Gastroesophageal sphincter (tissue), 4 donors: ENCODE measurements at regions not wholly inside any gene's neighbourhood (a gene's known extent, or its start where the extent isn't known, plus 50 kb on each side); places are given as distances from the start of the nearest gene placed in this dataset.
"Not testable (repeated sequence)": the region's sequence is repeated elsewhere in the genome, so short reads cannot be mapped to it uniquely, and the experiment has no call there.

ENCODE experiments used
- ATAC-seq: fragments of 150-250 bp; one replicate; pipeline ENCODE4 v1.9.1; 2016; ENCODE audit warnings: mild to moderate bottlenecking, moderate library complexity
- H3K27ac ChIP-seq, 4 donors: fragments of 200-600 bp; sonication (generic) in 3 of 4; 1 replicate in 3 of 4; 2 replicates in 1 of 4; pipeline ENCODE4 v1.5.1; 2016 to 2019
- H3K27me3 ChIP-seq: fragments of 200-600 bp; sonication (generic); one replicate; pipeline ENCODE4 v1.5.1; 2019
- H3K36me3 ChIP-seq, 2 donors: fragments of 200-600 bp; sonication (generic); one replicate each; pipeline ENCODE4 v1.5.1; 2019; ENCODE audit warnings: control low read depth in 1 of 2
- H3K4me1 ChIP-seq, 3 donors: fragments of 200-600 bp; sonication (generic); 1 replicate in 2 of 3; 2 replicates in 1 of 3; pipeline ENCODE4 v1.5.1; 2016 to 2019; ENCODE audit warnings: control low read depth in 2 of 3
- H3K4me3 ChIP-seq, 2 donors: fragments of 200-600 bp; sonication (generic); one replicate each; pipeline ENCODE4 v1.5.1; 2019; ENCODE audit warnings: mild to moderate bottlenecking in 1 of 2, moderate library complexity in 1 of 2
- H3K9me3 ChIP-seq, 3 donors: fragments of 200-600 bp; sonication (generic); one replicate each; pipeline ENCODE4 v1.5.1; 2017 to 2019; ENCODE audit warnings: control low read depth in 2 of 3
- EP300 ChIP-seq: sonication (generic); formaldehyde crosslinking; IDR thresholded peaks from one replicate; pipeline ENCODE4 v1.6.1; 2017; ENCODE audit warnings: antibody characterized with exemption, mild to moderate bottlenecking
- POLR2A ChIP-seq, 2 donors: fragments of 450-650 bp; IDR thresholded peaks; one replicate each; pipeline ENCODE4 v1.6.1; 2017; ENCODE audit warnings: antibody characterized with exemption in 2 of 2, mild to moderate bottlenecking in 2 of 2, moderate library complexity in 1 of 2
- POLR2AphosphoS5 ChIP-seq: sonication (generic); formaldehyde crosslinking; IDR thresholded peaks from one replicate; pipeline ENCODE4 v1.6.1; 2017; ENCODE audit warnings: antibody characterized with exemption
- WGBS, 2 donors: methylation state at CpG; one replicate each; pipeline ENCODE4 v1.1.5; 2018; ENCODE audit warnings: low coverage in 1 of 2; 5-methylcytosine and 5-hydroxymethylcytosine counted together
- TF ChIP-seq, protein P1 (sequence below), 4 experiments: fragments of 200-600 bp in 2 of 4; fragments of 450-650 bp in 2 of 4; sonication (generic) in 1 of 4; IDR thresholded peaks; one replicate each; pipeline ENCODE4 v1.5.1; 2017 to 2019; ENCODE audit warnings: antibody characterized with exemption in 4 of 4, mild to moderate bottlenecking in 2 of 4, moderate library complexity in 2 of 4

DNA sequence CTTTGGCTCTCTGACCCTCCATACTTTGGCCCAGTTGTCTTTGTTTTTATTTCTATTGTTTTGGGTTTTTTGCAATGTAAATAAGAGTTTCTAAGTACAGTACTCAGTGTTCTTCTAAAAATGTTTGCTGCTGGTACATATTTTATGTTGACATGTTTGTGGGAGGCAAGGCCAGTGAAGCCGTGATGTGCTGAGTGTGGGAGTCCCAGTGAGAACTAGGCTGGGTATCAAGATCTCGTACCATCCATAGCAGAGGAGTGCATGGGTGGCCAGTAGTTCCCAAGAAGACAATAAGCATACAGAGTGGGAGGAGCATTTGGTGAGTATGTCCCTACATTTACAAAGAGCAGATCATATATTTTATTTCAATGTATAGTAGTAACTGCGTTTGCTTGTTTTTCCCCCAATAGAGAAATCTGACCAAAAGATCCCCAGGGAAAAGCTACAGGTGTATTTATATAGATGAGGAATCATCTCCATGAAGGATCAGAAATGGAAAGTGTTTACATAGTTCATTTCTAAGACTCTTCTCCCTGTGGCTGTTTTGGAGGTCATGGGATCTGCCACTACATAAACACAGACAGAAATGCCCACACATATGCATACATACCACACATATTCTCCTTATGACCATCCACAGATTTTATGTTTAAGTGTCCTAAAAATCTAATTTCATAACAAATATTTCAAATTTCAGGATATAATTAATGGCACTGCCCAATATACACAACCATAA lies 285.9 kb downstream of the ALDH8A1 start:
- H3K27me3 ChIP-seq, result no peaks in the 10 kb centered on the region
- ATAC-seq, result no peak
- H3K4me1 ChIP-seq, result no peaks in the 10 kb centered on the region
- no peak overlapping the region for H3K4me3 ChIP-seq
- H3K36me3 ChIP-seq, result no peaks in the 10 kb centered on the region
- 68 to 85% methylated on average over 3 of the region's 3 CpGs for WGBS, 2 donors
- H3K27ac ChIP-seq, result no peak overlapping the region
- TF ChIP-seq EP300 (no peak), POLR2AphosphoS5 (no peak), POLR2A (IDR thresholded peaks at IDR 0.05) (no peak)
- TF ChIP-seq, protein P1, sequence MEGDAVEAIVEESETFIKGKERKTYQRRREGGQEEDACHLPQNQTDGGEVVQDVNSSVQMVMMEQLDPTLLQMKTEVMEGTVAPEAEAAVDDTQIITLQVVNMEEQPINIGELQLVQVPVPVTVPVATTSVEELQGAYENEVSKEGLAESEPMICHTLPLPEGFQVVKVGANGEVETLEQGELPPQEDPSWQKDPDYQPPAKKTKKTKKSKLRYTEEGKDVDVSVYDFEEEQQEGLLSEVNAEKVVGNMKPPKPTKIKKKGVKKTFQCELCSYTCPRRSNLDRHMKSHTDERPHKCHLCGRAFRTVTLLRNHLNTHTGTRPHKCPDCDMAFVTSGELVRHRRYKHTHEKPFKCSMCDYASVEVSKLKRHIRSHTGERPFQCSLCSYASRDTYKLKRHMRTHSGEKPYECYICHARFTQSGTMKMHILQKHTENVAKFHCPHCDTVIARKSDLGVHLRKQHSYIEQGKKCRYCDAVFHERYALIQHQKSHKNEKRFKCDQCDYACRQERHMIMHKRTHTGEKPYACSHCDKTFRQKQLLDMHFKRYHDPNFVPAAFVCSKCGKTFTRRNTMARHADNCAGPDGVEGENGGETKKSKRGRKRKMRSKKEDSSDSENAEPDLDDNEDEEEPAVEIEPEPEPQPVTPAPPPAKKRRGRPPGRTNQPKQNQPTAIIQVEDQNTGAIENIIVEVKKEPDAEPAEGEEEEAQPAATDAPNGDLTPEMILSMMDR (IDR thresholded peaks at IDR 0.05), result no peak
- no peaks in the 10 kb centered on the region for H3K9me3 ChIP-seq

- no peak for TF ChIP-seq POLR2AphosphoS5
- TF ChIP-seq, protein P1 (IDR thresholded peaks at IDR 0.05), result no peak
- no peak for TF ChIP-seq EP300
- no peak for TF ChIP-seq POLR2A (IDR thresholded peaks at IDR 0.05)
- no peaks in the 10 kb centered on the region for H3K27me3 ChIP-seq
- no peaks in the 10 kb centered on the region for H3K36me3 ChIP-seq
- ATAC-seq, result no peak
- H3K9me3 ChIP-seq, result no peaks in the 10 kb centered on the region
- WGBS, 2 donors, result 71 to 75% methylated on average over 4 of the region's 4 CpGs
- no peak overlapping the region for H3K27ac ChIP-seq
- no peaks in the 10 kb centered on the region for H3K4me1 ChIP-seq
- H3K4me3 ChIP-seq, result no peak overlapping the region
Observed at GRCh38 chr6:134663356-134663755, 286.5 kb downstream of the ALDH8A1 start.

DNA sequence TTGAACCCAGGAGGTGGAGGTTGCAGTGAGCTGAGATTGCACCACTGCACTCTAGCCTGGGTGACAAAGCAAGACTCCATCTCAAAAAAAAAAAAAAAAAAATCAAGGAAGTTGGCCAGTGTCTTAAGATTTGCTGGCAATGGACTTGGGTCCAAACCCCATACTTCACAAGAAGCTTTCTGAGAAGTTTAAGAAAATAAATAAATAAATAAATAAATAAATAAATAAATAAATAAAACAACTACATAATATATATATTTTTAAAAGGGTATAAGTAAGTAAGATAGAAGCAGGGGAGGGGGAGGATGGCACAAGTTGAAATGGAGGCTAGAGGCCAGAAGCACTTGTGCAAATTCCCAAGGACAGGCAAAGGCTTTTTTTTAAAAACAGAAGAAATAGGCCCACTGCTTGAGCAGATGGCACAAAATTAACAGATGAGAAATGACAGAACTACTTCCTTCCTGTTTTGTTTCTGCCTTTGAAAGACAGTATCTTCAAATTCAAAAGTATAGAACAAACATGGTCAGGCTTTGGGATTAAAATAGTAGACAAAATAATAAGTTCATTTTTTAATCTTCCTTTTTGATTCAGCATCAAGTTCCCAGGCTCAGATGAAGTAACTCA lies 287.7 kb downstream of the ALDH8A1 start:
- H3K27ac ChIP-seq, result no peak overlapping the region
- H3K4me1 ChIP-seq, result no peaks in the 10 kb centered on the region
- no peaks in the 10 kb centered on the region for H3K27me3 ChIP-seq
- no peaks in the 10 kb centered on the region for H3K36me3 ChIP-seq
- no peaks in the 10 kb centered on the region for H3K9me3 ChIP-seq
- TF ChIP-seq POLR2A (IDR thresholded peaks at IDR 0.05) (no peak), POLR2AphosphoS5 (no peak), EP300 (no peak)
- TF ChIP-seq, protein P1 (IDR thresholded peaks at IDR 0.05), result no peak
- ATAC-seq, result no peak
- no peak overlapping the region for H3K4me3 ChIP-seq

- H3K36me3 ChIP-seq, H3K4me1 ChIP-seq, H3K4me3 ChIP-seq, ATAC-seq, H3K27ac ChIP-seq, H3K9me3 ChIP-seq, H3K27me3 ChIP-seq: not testable (repeated sequence)
- 75 to 94% methylated on average over 1 of the region's 1 CpG for WGBS, 2 donors
Observed at GRCh38 chr6:134659885-134660284, 290.0 kb downstream of the ALDH8A1 start.

- Histone ChIP-seq H3K4me3 (no peak overlapping the region), H3K36me3 (no peaks in the 10 kb centered on the region), H3K27ac (no peak overlapping the region), H3K27me3 (no peaks in the 10 kb centered on the region), H3K4me1 (no peaks in the 10 kb centered on the region), H3K9me3 (no peaks in the 10 kb centered on the region)
- 86 to 94% methylated on average over 5 of the region's 5 CpGs for WGBS, 2 donors
- no peak for TF ChIP-seq POLR2AphosphoS5
- TF ChIP-seq, protein P1 (IDR thresholded peaks at IDR 0.05), result no peak
- no peak for TF ChIP-seq POLR2A (IDR thresholded peaks at IDR 0.05)
- no peak for TF ChIP-seq EP300
- ATAC-seq, result no peak
Observed at GRCh38 chr6:134658596-134658995, 291.3 kb downstream of the ALDH8A1 start.
